T-cell (primary cell): ENCODE measurements at regions not wholly inside any gene's neighbourhood (a gene's known extent, or its start where the extent isn't known, plus 50 kb on each side); places are given as distances from the start of the nearest gene placed in this dataset.

Source experiments
- ATAC-seq, 4 experiments: fragments of 200-7000 bp in 3 of 4; fragments of 150-1000 bp in 1 of 4; cut with Tn5 transposase; replicated peaks in 1 of 4; 1 replicate in 3 of 4; 2 replicates in 1 of 4; pipeline ENCODE4 v1.10.0; 2021; ENCODE audit warnings: moderate library complexity in 3 of 4, mild to moderate bottlenecking in 2 of 4, moderate number of reproducible peaks in 1 of 4
- CTCF ChIA-PET, 2 donors: fragments of 300-600 bp; sonication (Branson Sonifier 250); formaldehyde crosslinking; loops; one replicate each; lab custom pipeline; 2022; ENCODE audit warnings: antibody characterized with exemption in 2 of 2; lab: Charles Lee
- POLR2A ChIA-PET, 2 donors: fragments of 300-600 bp; sonication (Branson Sonifier 250); formaldehyde crosslinking; loops; one replicate each; lab custom pipeline; 2022; ENCODE audit warnings: antibody characterized with exemption in 2 of 2; lab: Charles Lee
- DNase-seq, 35 experiments: peaks; one replicate each; pipeline versions ENCODE4 v3.0.0 to v3.0.0-alpha.2; 2013 to 2023
- H3K27ac ChIP-seq: one replicate; pipeline ENCODE4 v1.5.1; 2013; ENCODE audit warnings: low read length
- H3K27me3 ChIP-seq, 2 experiments: replicated peaks in 1 of 2; 1 replicate in 1 of 2; 2 replicates in 1 of 2; pipeline versions ENCODE4 v1.6.1 to v1.7.0; 2013; ENCODE audit warnings: low read length in 1 of 2, mixed read lengths in 1 of 2; ENCODE audit not compliant: control insufficient read depth in 2 of 2, insufficient read depth in 2 of 2; ENCODE audit errors: extremely low read depth in 1 of 2
- H3K36me3 ChIP-seq, 2 donors: 1 replicate in 1 of 2; 2 replicates in 1 of 2; pipeline versions ENCODE4 v1.6.1 to v1.7.0; 2013; ENCODE audit warnings: low read length in 1 of 2; ENCODE audit not compliant: control insufficient read depth in 2 of 2, insufficient read depth in 1 of 2; ENCODE audit errors: extremely low read depth in 1 of 2
- H3K4me1 ChIP-seq, 2 experiments: 1 replicate in 1 of 2; 2 replicates in 1 of 2; pipeline versions ENCODE4 v1.6.1 to v1.7.0; 2013; ENCODE audit warnings: low read length in 2 of 2, mixed read lengths in 1 of 2; ENCODE audit not compliant: insufficient read depth in 2 of 2, control insufficient read depth in 1 of 2; ENCODE audit errors: extremely low read depth in 1 of 2
- H3K4me3 ChIP-seq, 2 donors: 1 replicate in 1 of 2; 2 replicates in 1 of 2; pipeline versions ENCODE4 v1.5.1 to v1.7.0; 2013; ENCODE audit warnings: mild to moderate bottlenecking in 2 of 2, low read length in 1 of 2, moderate library complexity in 1 of 2; ENCODE audit not compliant: control insufficient read depth in 1 of 2; ENCODE audit errors: extremely low read depth in 1 of 2
- H3K9me3 ChIP-seq: 2 replicates; pipeline ENCODE4 v1.7.0; 2013
- H3K27ac Mint-ChIP-seq, 2 donors: one replicate each; pipeline ENCODE4 v1.8.0; 2020 to 2021; ENCODE audit warnings: mild to moderate bottlenecking in 2 of 2, mixed read lengths in 2 of 2
- H3K27me3 Mint-ChIP-seq, 2 donors: one replicate each; pipeline ENCODE4 v1.8.0; 2021 to 2022; ENCODE audit warnings: mixed read lengths in 2 of 2
- H3K36me3 Mint-ChIP-seq: one replicate; pipeline ENCODE4 v1.8.0; 2021; ENCODE audit warnings: mixed read lengths
- H3K4me1 Mint-ChIP-seq, 3 donors: one replicate each; pipeline ENCODE4 v1.8.0; 2020 to 2022; ENCODE audit warnings: mixed read lengths in 3 of 3, mild to moderate bottlenecking in 1 of 3
- H3K4me3 Mint-ChIP-seq, 3 donors: one replicate each; pipeline ENCODE4 v1.8.0; 2020 to 2022; ENCODE audit warnings: mild to moderate bottlenecking in 3 of 3, mixed read lengths in 3 of 3, moderate library complexity in 3 of 3
- H3K9me3 Mint-ChIP-seq, 3 donors: one replicate each; pipeline ENCODE4 v1.8.0; 2020 to 2022; ENCODE audit warnings: mixed read lengths in 3 of 3
- WGBS: methylation state at CpG from one replicate; pipeline ENCODE4 v1.1.5; 2013; ENCODE audit warnings: missing lambda C conversion rate; ENCODE audit not compliant: insufficient coverage; 5-methylcytosine and 5-hydroxymethylcytosine counted together

GRCh38 chr12:14258575-14258940, 106.9 kb upstream of the ATF7IP start:
- CTCF ChIA-PET, result interaction anchor here (0.6 to 1.7 kb wide), 6 partner anchors 20 to 517 kb away, joined by 3 to 12 read pairs (median 4); no protein-coding TSS in a partner anchor
- H3K27ac ChIP-seq, result peak overlapping the region; percentile 95

GRCh38 chr12:14259481-14260010, 105.9 kb upstream of the ATF7IP start:
- Mint-ChIP-seq H3K27me3 (no peaks in the 10 kb centered on the region), H3K9me3 (peaks cover 0 to 4% (median 4%) of the 10 kb centered on the region in 3 donors), H3K27ac (peak overlapping the region; percentile 49 to 98), H3K4me3 (no peak overlapping the region), H3K4me1 (peaks cover 59 to 60% (median 60%) of the 10 kb centered on the region in 3 donors), H3K36me3 (peaks cover 2% of the 10 kb centered on the region)
- ChIA-PET CTCF (interaction anchor here in 1 of 2 donors (0.6 to 1.7 kb wide), 2 partner anchors 144 to 158 kb away, joined by 3 to 7 read pairs; no protein-coding TSS in a partner anchor), POLR2A (interaction anchor here in 1 of 2 donors (0.6 kb wide), 1 partner anchor 100 kb away, joined by 9 read pairs; no protein-coding TSS in a partner anchor)
- H3K4me3 ChIP-seq, result no peak overlapping the region
- H3K36me3 ChIP-seq, result no peaks in the 10 kb centered on the region
- no peak for DNase-seq
- no peaks in the 10 kb centered on the region for H3K27me3 ChIP-seq
- H3K4me1 ChIP-seq, result peaks cover 13 to 43% of the 10 kb centered on the region in 2 experiments
- WGBS, result 93% methylated on average over 2 of the region's 11 CpGs
- ATAC-seq, result no peak
- peaks cover 4% of the 10 kb centered on the region for H3K9me3 ChIP-seq
- no peak overlapping the region for H3K27ac ChIP-seq

More at GRCh38 chr12:14258575-14258940, 106.9 kb upstream of the ATF7IP start:
- H3K4me3 Mint-ChIP-seq, result peak overlapping the region in 1 of 3 donors; percentile 71
- H3K27me3 ChIP-seq, result no peaks in the 10 kb centered on the region
- DNase-seq (no peak), ATAC-seq (no peak)
- no CpG with 5 or more reads among the region's 4 CpGs for WGBS
- H3K4me3 ChIP-seq, result no peak overlapping the region
- H3K36me3 ChIP-seq, result no peaks in the 10 kb centered on the region
- peaks cover 13 to 43% of the 10 kb centered on the region in 2 experiments for H3K4me1 ChIP-seq
- peak overlapping the region; percentile 98 for H3K27ac Mint-ChIP-seq
- H3K36me3 Mint-ChIP-seq, result no peaks in the 10 kb centered on the region
- H3K4me1 Mint-ChIP-seq, result peaks cover 57 to 58% (median 58%) of the 10 kb centered on the region in 3 donors
- H3K9me3 ChIP-seq, result no peaks in the 10 kb centered on the region
- H3K9me3 Mint-ChIP-seq, result peaks cover 0 to 4% (median 4%) of the 10 kb centered on the region in 3 donors
- H3K27me3 Mint-ChIP-seq, result no peaks in the 10 kb centered on the region
- POLR2A ChIA-PET, result interaction anchor here in 1 of 2 donors (1.0 to 1.5 kb wide), 2 partner anchors 107 to 134 kb away, joined by 4 to 5 read pairs; partner anchors contain the start of gene ATF7IP

- Mint-ChIP-seq H3K4me1 (peaks cover 52 to 53% (median 52%) of the 10 kb centered on the region in 3 donors), H3K27me3 (no peaks in the 10 kb centered on the region), H3K36me3 (peaks cover 4% of the 10 kb centered on the region), H3K27ac (peak overlapping the region; percentile 49 to 78), H3K9me3 (peaks cover 0 to 4% (median 4%) of the 10 kb centered on the region in 3 donors), H3K4me3 (no peak overlapping the region)
- ChIA-PET POLR2A (interaction anchor here in 1 of 2 donors (0.6 kb wide), 1 partner anchor 99 kb away, joined by 9 read pairs; no protein-coding TSS in a partner anchor), CTCF (interaction anchor here in 1 of 2 donors (1.7 kb wide), 1 partner anchor 157 kb away, joined by 7 read pairs; no protein-coding TSS in a partner anchor)
- ATAC-seq (no peak), DNase-seq (peak in 5 of 35 experiments; percentile 5 to 20 (median 19))
- no peak overlapping the region for H3K4me3 ChIP-seq
- H3K36me3 ChIP-seq, result no peaks in the 10 kb centered on the region
- peaks cover 4% of the 10 kb centered on the region for H3K9me3 ChIP-seq
- H3K27ac ChIP-seq, result no peak overlapping the region
- WGBS, result 91% methylated on average over 18 of the region's 31 CpGs
- peaks cover 13 to 38% of the 10 kb centered on the region in 2 experiments for H3K4me1 ChIP-seq
- no peaks in the 10 kb centered on the region for H3K27me3 ChIP-seq
These were observed 105.2 kb upstream of the ATF7IP start for GRCh38 chr12:14260011-14260993.

GRCh38 chr12:14261096-14261495, 104.4 kb upstream of the ATF7IP start:
- H3K36me3 Mint-ChIP-seq, result peaks cover 4% of the 10 kb centered on the region
- WGBS, result no CpG with 5 or more reads among the region's 6 CpGs
- H3K4me1 Mint-ChIP-seq, result peaks cover 44 to 45% (median 44%) of the 10 kb centered on the region in 3 donors
- CTCF ChIA-PET, result no interaction called here
- H3K9me3 Mint-ChIP-seq, result peaks cover 0 to 4% (median 4%) of the 10 kb centered on the region in 3 donors
- DNase-seq (no peak), ATAC-seq (no peak)
- Histone ChIP-seq H3K27me3 (no peaks in the 10 kb centered on the region), H3K4me1 (peaks cover 9 to 30% of the 10 kb centered on the region in 2 experiments), H3K36me3 (no peaks in the 10 kb centered on the region), H3K27ac (no peak overlapping the region), H3K4me3 (no peak overlapping the region), H3K9me3 (peaks cover 4% of the 10 kb centered on the region)
- no peaks in the 10 kb centered on the region for H3K27me3 Mint-ChIP-seq
- H3K27ac Mint-ChIP-seq, result peak overlapping the region in 1 of 2 donors; percentile 55
- H3K4me3 Mint-ChIP-seq, result no peak overlapping the region
- POLR2A ChIA-PET, result no interaction called here

- no peak overlapping the region for H3K4me3 ChIP-seq
- POLR2A ChIA-PET, result no interaction called here
- no peaks in the 10 kb centered on the region for H3K27me3 Mint-ChIP-seq
- no peaks in the 10 kb centered on the region for H3K27me3 ChIP-seq
- CTCF ChIA-PET, result interaction anchor here (0.5 to 1.3 kb wide), 4 partner anchors 23 to 951 kb away, joined by 3 read pairs; partner anchors contain the start of gene ATF7IP (in 1 of the 2)
- H3K4me1 Mint-ChIP-seq, result peaks cover 36 to 38% (median 36%) of the 10 kb centered on the region in 3 donors
- H3K36me3 Mint-ChIP-seq, result peaks cover 4% of the 10 kb centered on the region
- peaks cover 3 to 22% of the 10 kb centered on the region in 2 experiments for H3K4me1 ChIP-seq
- H3K9me3 Mint-ChIP-seq, result peaks cover 0 to 4% (median 4%) of the 10 kb centered on the region in 3 donors
- H3K36me3 ChIP-seq, result no peaks in the 10 kb centered on the region
- no peak overlapping the region for H3K27ac ChIP-seq
- DNase-seq (no peak), ATAC-seq (no peak)
- peak overlapping the region; percentile 7 to 48 for H3K27ac Mint-ChIP-seq
- H3K9me3 ChIP-seq, result peaks cover 4% of the 10 kb centered on the region
- 100% methylated on average over 1 of the region's 2 CpGs for WGBS
- no peak overlapping the region for H3K4me3 Mint-ChIP-seq
These were observed 103.6 kb upstream of the ATF7IP start for GRCh38 chr12:14261861-14262260.
